ENCODE measurements at regions not wholly inside any gene's neighbourhood (a gene's known extent, or its start where the extent isn't known, plus 50 kb on each side); places are given as distances from the start of the nearest gene placed in this dataset.

DNA sequence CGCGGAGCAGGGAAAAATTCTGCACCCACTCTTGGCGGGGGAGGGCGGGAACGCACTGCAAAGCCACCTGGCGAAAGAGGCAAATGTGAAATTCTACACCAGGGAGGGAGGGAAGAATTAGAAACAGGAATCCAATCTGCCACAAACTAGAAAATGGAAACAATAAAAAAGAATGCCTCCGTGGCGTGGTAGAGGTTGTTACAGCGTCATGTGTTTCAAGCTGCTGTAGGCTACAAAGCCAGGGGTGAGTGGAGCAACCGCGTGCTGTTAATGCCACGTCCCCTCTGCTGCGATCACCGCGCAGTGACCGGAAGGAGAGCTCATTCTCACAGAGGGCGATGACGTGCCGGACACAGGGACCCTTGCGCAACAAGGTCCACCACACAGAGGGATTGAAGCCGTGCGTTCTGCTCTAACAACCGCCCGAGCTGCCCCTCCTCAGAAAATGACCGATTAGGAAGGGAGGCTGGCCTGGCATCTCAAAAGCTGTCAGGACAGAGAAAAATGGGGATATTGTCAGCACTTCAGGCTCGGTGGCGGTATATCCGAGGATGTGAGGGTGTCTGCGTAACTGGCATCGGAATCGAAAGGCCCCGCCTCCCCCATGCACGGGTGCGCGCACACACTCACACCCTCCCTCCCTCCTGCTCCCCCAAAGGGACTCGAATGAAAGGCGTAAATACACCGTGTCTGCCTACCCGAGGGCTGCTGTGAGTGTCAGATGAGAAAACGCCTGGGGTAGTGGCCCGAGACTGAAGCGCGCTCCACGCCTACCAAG lies 70.8 kb upstream of the TNRC6C start:
- Histone ChIP-seq H3K4me3 (peak overlapping the region; percentile 44 to 54), H3K27ac (peak overlapping the region; percentile 68 to 73), H3K9me3 (no peaks in the 10 kb centered on the region), H3K4me1 (peaks cover 0 to 19% of the 10 kb centered on the region in 2 donors), H3K36me3 (no peaks in the 10 kb centered on the region), H3K27me3 (no peaks in the 10 kb centered on the region)
- no peak for TF ChIP-seq CTCF (IDR thresholded peaks at IDR 0.05)
- DNase-seq (ENCODE audit: low spot score): peak; percentile 97

DNA sequence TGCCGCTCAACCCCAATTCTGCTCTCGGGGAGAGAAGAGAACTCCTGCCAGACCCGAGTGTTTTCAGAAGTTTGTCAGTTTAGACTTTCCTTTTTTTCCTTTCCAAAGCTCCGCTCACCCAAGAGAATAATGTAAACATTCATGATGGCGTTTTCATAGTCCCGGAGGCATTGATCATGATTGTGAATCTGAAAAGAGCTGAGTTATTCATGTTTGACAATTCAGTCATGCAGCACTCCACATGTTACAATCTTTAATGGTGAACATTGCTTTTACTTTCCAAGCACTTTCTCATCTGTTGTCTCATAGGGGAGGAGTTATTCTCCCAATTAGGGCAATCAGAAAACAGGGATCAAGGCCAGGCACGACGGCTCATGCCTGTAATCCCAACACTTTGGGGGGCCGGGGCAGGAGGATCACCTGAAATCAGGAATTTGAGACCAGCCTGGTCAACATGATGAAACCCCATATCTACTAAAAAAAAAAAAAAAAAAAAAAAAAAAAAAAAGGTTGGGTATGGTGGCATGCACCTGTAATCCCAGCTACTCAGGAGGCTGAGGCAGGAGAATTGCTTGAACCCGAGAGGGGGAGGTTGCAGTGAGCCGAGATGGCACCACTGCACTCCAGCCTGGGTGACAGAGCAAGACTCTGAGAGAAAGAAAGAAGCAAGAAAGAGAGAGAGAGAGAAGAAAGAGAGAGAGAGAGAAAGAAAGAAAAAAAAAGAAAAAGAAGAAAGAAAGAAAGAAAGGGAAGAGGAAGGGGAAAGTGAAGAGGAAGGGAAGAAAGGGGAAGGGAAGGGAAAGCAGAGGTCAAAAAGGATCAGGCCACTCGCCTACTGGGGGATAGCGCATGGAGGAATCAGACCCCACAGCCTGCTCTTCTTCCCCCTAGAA lies 70.0 kb upstream of the TNRC6C start:
- Histone ChIP-seq H3K27me3 (no peaks in the 10 kb centered on the region), H3K36me3 (no peaks in the 10 kb centered on the region), H3K9me3 (no peaks in the 10 kb centered on the region), H3K4me3 (peak overlapping the region; percentile 44 to 54), H3K4me1 (peaks cover 0 to 11% of the 10 kb centered on the region in 2 donors), H3K27ac (peak overlapping the region; percentile 68 to 73)
- no peak for TF ChIP-seq CTCF (IDR thresholded peaks at IDR 0.05)
- no peak for DNase-seq (ENCODE audit: low spot score)

DNA sequence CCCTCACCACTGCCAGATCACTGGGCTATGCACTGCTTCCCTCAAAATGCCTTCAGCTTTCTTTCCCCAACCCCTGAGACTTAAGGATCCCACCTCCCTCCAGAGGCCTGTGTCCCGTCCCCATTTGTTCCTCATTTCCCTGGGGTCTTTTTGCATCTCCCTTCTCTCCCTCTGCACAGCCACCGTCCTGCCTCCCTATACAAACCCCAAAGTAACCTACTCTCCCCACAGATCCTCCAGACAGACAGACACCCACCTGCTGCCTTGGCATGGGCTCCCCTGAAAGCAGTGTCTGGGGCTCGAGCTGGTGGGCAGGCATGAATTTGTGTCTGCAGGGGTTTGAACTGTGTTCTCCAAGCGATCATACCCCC lies 69.4 kb upstream of the TNRC6C start:
- H3K4me1 ChIP-seq: peaks cover 0 to 11% of the 10 kb centered on the region in 2 donors
- DNase-seq (ENCODE audit: low spot score): no peak
- H3K36me3 ChIP-seq: no peaks in the 10 kb centered on the region
- no peak for TF ChIP-seq CTCF (IDR thresholded peaks at IDR 0.05)
- H3K9me3 ChIP-seq: no peaks in the 10 kb centered on the region
- H3K27me3 ChIP-seq: no peaks in the 10 kb centered on the region
- no peak overlapping the region for H3K27ac ChIP-seq
- no peak overlapping the region for H3K4me3 ChIP-seq

DNA sequence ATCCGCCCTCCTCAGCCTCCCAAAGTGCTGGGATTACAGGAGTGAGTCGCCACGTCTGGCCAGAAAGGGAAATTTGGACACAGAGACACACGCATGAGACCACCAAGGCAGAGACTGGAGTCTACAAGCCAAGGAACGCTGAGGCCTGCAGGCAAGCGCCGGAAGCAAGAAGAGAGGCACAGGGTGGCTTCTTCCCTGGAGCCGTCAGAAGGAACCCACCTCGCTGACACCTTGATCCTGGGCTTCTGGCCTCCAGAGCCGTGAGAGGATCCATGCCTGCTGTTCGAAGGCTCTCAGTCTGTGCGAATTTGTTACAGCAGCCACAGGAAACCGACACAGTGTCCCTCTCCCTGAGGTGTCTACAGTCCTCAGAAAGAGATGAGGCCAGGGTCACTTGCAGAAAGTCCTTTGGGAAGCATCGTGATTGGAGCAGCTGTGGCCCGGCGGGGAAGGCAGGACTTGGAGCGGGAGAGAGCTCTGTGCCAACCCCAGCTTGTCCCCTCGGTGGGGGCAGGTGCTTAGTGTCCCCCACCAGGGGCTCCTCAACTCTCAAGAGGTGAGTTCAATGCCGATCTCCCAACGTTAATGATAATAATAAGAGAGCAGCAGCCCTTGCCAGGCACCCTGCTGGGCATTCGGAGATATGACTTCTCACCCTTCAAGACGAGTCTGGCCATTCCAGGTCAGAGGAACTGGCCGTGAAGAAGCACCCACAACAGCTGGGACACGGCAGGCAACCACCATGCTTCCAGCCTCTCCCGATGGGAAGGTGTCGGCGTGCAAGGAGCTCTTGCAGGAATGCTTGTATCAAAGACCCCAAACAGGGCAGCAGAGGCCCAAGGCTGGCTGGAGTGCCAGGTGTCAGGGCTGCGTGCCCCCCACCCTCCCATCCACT lies 68.4 kb upstream of the TNRC6C start:
- Histone ChIP-seq H3K36me3 (no peaks in the 10 kb centered on the region), H3K27ac (no peak overlapping the region), H3K27me3 (no peaks in the 10 kb centered on the region), H3K9me3 (no peaks in the 10 kb centered on the region), H3K4me1 (peaks cover 0 to 11% of the 10 kb centered on the region in 2 donors), H3K4me3 (no peak overlapping the region)
- DNase-seq (ENCODE audit: low spot score): no peak
- TF ChIP-seq CTCF (IDR thresholded peaks at IDR 0.05): no peak

DNA sequence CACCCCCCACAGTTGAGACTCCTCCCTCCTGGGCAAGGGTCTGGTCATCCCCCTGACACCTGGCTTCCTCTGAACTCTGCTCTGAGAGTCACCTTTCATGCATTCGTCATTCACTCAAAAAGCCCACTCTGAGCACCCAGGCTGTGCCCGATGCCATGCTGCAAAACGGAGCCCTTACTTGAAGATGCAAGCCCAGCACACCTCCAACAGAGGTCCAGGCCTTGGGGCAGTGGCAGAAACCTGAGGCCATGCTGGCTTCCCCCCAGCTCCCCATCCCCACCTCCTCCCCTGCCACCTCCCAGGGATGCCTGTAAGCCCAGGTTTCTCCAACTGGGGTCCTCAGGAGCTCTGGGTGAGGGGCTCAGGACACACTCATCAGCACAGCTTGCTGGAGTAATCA lies 67.7 kb upstream of the TNRC6C start:
- DNase-seq (ENCODE audit: low spot score): no peak
- TF ChIP-seq CTCF (IDR thresholded peaks at IDR 0.05): no peak

More for the DNA sequence above, 67.7 kb upstream of the TNRC6C start:
- H3K9me3 ChIP-seq: no peaks in the 10 kb centered on the region
- H3K4me1 ChIP-seq: peaks cover 0 to 11% of the 10 kb centered on the region in 2 donors
- H3K4me3 ChIP-seq: no peak overlapping the region
- H3K27ac ChIP-seq: no peak overlapping the region
- H3K36me3 ChIP-seq: no peaks in the 10 kb centered on the region
- H3K27me3 ChIP-seq: no peaks in the 10 kb centered on the region

All from right atrium auricular region (tissue), 2 donors.